Thymus (tissue), 11 donors: ENCODE measurements at regions not wholly inside any gene's neighbourhood (a gene's known extent, or its start where the extent isn't known, plus 50 kb on each side); places are given as distances from the start of the nearest gene placed in this dataset.
A peak's percentile ranks its signal among the peaks of the same experiment; 100 is the strongest.

ENCODE experiments used
- DNase-seq, 9 donors: peaks; one replicate each; pipeline ENCODE4 v3.0.0-alpha.2; 2013; ENCODE audit warnings: low spot score in 9 of 9, low read depth in 6 of 9, missing footprints in 1 of 9
- H3K27ac ChIP-seq, 2 donors: one replicate each; pipeline ENCODE4 v1.5.1; 2013; ENCODE audit warnings: control low read depth in 1 of 2, low read depth in 1 of 2, low read length in 1 of 2, mild to moderate bottlenecking in 1 of 2, moderate library complexity in 1 of 2
- H3K27me3 ChIP-seq, 2 donors: one replicate each; pipeline ENCODE4 v1.5.1; 2013; ENCODE audit warnings: low read length in 1 of 2; ENCODE audit not compliant: control insufficient read depth in 2 of 2, insufficient read depth in 1 of 2
- H3K36me3 ChIP-seq, 2 donors: one replicate each; pipeline ENCODE4 v1.5.1; 2013; ENCODE audit warnings: low read length in 1 of 2, mild to moderate bottlenecking in 1 of 2, moderate library complexity in 1 of 2; ENCODE audit not compliant: control insufficient read depth in 2 of 2, insufficient read depth in 2 of 2
- H3K4me1 ChIP-seq, 2 donors: one replicate each; pipeline ENCODE4 v1.5.1; 2013; ENCODE audit warnings: low read length in 2 of 2; ENCODE audit not compliant: control insufficient read depth in 2 of 2, insufficient read depth in 2 of 2
- H3K4me3 ChIP-seq, 2 donors: one replicate each; pipeline ENCODE4 v1.5.1; 2013; ENCODE audit warnings: low read length in 2 of 2, control low read depth in 1 of 2, mild to moderate bottlenecking in 1 of 2
- H3K9me3 ChIP-seq, 2 donors: one replicate each; pipeline ENCODE4 v1.5.1; 2013; ENCODE audit warnings: low read length in 1 of 2, mild to moderate bottlenecking in 1 of 2; ENCODE audit not compliant: control insufficient read depth in 2 of 2, insufficient read depth in 1 of 2
- WGBS: extraction: QIAGEN DNeasy Blood & Tissue Kit; methylation state at CpG from one replicate; pipeline ENCODE4 v1.1.7; 2013; 5-methylcytosine and 5-hydroxymethylcytosine counted together
- donor health status: healthy.

DNA sequence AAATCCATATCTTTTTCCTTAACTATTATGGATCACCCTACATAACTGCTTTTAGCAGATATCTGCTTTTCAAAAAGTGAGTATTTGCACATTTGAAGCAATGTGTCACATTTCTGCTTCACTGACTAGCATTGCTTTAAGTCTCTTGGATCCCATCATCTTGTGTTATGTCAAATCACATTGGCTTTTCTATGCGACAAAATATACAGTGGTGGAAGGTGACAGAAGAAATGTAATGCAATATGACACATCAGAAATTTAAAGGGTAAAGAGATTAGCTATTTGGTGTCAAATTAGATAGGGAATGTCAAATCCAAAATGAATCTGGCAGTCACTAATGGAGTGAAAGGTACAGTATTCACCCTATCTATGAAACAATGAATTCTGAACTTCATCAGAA lies 1282.1 kb upstream of the PCDH20 start:
- WGBS: 97% methylated on average over 1 of the region's 1 CpG
- no peak for DNase-seq
- Histone ChIP-seq H3K4me1 (no peaks in the 10 kb centered on the region), H3K27ac (no peak overlapping the region), H3K27me3 (no peaks in the 10 kb centered on the region), H3K9me3 (no peaks in the 10 kb centered on the region), H3K4me3 (no peak overlapping the region), H3K36me3 (no peaks in the 10 kb centered on the region)

DNA sequence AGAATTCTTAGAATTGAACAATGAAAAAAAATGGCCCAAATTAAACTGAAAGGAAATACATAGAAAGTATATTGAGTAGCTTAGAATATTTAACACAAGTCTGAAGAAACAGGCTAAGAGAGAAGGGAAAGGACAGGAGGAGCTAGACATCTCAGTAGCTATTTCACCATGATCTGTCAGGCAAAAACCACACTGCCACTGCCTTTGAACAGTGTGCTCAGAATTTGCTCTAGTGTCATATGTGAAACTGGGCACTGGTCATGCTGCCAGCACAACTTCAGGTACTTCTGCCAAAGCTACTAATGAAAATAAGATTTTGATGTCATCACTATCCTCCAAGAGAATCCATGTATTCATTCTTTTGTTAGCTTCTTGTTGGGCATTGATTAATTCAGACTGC lies 1280.8 kb upstream of the PCDH20 start:
- H3K27ac ChIP-seq: no peak overlapping the region
- H3K27me3 ChIP-seq: no peaks in the 10 kb centered on the region
- no peaks in the 10 kb centered on the region for H3K4me1 ChIP-seq
- DNase-seq: no peak
- H3K4me3 ChIP-seq: no peak overlapping the region
- H3K9me3 ChIP-seq: no peaks in the 10 kb centered on the region
- no peaks in the 10 kb centered on the region for H3K36me3 ChIP-seq

DNA sequence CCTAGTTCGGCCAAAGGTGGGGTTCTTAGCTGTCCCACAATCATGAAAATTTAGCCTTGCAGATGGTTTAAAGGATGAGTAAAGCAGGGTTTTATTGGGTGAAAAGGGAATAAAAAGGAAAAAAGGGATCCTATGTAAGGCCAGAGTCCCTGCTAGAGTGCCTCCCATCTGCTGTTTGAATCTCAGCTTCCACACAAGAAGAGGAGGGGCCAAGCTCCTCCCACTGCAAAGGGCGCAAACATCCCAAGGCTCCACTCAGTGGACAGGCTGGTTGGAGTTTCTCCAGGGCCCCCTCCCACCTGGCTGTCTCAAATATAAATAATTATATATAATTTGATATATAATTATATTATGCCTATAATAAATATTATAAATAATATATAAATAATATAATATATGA lies 1272.1 kb upstream of the PCDH20 start:
- H3K9me3 ChIP-seq: peaks cover 0 to 3% of the 10 kb centered on the region in 2 donors
- no peaks in the 10 kb centered on the region for H3K4me1 ChIP-seq
- H3K27me3 ChIP-seq: no peaks in the 10 kb centered on the region
- no peak overlapping the region for H3K4me3 ChIP-seq
- whole genome bisulfite sequencing: 99% methylated on average over 2 of the region's 2 CpGs
- no peak overlapping the region for H3K27ac ChIP-seq
- H3K36me3 ChIP-seq: no peaks in the 10 kb centered on the region
- peak in 1 of 9 donors; percentile 5 for DNase-seq

DNA sequence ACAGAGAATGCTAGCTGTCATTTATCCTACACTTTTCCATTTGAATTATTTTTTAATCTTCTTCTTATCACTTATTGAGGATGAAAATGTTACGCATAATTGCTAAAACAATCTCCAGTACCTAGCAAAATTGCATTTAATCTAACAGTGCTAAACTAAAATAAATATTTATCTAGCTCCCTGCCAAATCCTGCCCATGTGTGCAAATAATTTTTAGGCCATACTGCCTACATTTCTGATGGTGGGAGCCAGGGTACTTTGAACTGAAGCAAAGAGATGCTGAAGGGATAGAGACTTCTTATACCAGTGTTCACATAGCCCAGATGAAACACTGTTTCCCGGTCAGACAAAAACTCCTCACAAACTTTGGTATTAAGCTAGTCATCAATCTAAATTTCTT lies 1268.7 kb upstream of the PCDH20 start:
- H3K4me3 ChIP-seq: no peak overlapping the region
- no peaks in the 10 kb centered on the region for H3K27me3 ChIP-seq
- H3K4me1 ChIP-seq: no peaks in the 10 kb centered on the region
- 94% methylated on average over 2 of the region's 2 CpGs for WGBS
- H3K9me3 ChIP-seq: peaks cover 0 to 3% of the 10 kb centered on the region in 2 donors
- no peak for DNase-seq
- no peaks in the 10 kb centered on the region for H3K36me3 ChIP-seq
- H3K27ac ChIP-seq: no peak overlapping the region

DNA sequence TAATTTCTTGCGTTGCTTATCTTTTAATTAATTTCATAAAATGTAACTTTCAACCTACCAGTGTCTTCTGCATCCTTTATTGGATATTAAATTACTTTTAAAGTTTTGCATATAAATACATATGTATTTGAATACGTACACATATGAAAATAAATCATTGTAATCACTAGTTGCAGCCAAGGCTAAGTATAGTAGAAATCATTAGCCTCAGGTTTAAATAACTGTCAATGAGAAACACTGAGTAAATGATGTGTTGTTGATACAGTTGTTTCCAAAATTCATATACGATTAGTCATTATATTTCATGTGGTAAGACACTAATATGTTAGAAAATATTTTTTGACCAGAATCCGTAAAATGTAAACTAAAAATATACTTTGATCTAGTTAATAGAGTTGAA lies 1267.1 kb upstream of the PCDH20 start:
- 90% methylated on average over 4 of the region's 4 CpGs for WGBS
- H3K4me3 ChIP-seq: no peak overlapping the region
- H3K36me3 ChIP-seq: no peaks in the 10 kb centered on the region
- no peak for DNase-seq
- H3K27ac ChIP-seq: no peak overlapping the region
- H3K9me3 ChIP-seq: peaks cover 0 to 2% of the 10 kb centered on the region in 2 donors
- no peaks in the 10 kb centered on the region for H3K27me3 ChIP-seq
- H3K4me1 ChIP-seq: no peaks in the 10 kb centered on the region

DNA sequence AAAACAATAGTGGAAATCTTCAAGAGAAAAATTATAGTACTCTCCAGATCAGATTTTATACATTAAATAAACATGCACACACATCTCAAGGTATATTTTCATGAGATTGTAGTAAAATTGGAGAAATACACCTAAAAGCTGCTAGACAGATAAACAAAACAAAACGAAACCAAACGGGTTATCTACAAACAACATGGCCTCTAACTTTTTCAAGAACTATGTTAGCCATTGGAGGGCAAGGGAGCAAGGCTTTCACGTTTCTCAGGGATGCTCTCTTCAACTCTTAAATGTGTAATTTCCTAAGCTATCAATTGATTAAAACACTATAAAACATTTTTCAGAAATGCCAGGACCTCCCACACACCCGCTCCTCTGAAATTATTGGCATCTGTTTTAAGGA lies 1262.4 kb upstream of the PCDH20 start:
- WGBS: 74% methylated on average over 4 of the region's 4 CpGs
- H3K4me1 ChIP-seq: no peaks in the 10 kb centered on the region
- no peaks in the 10 kb centered on the region for H3K27me3 ChIP-seq
- no peak overlapping the region for H3K4me3 ChIP-seq
- no peak overlapping the region for H3K27ac ChIP-seq
- peaks cover 0 to 1% of the 10 kb centered on the region in 2 donors for H3K9me3 ChIP-seq
- no peak for DNase-seq
- H3K36me3 ChIP-seq: no peaks in the 10 kb centered on the region

DNA sequence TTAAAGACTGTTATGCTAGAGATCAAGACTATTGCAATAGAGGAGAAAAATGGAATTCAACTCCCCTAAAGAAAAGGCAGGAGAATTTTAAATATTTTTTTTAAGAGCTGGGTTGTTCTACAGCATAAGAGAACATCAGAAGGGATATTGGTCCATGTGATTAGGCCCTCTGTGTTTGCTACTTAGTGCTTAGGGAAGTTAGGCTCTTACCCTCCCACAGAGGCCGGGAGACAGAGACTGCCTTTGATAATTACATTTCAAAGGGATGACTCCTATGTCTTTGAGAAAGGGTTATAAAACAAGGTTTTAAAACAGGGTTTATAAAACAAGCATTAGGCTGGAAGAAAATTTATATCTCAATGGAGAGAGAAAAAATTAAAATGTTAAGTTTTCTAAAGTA lies 1248.1 kb upstream of the PCDH20 start:
- H3K9me3 ChIP-seq: no peaks in the 10 kb centered on the region
- H3K4me3 ChIP-seq: no peak overlapping the region
- no peak overlapping the region for H3K27ac ChIP-seq
- DNase-seq: no peak
- H3K36me3 ChIP-seq: no peaks in the 10 kb centered on the region
- WGBS: 86% methylated on average over 1 of the region's 1 CpG
- H3K4me1 ChIP-seq: no peaks in the 10 kb centered on the region
- H3K27me3 ChIP-seq: no peaks in the 10 kb centered on the region

DNA sequence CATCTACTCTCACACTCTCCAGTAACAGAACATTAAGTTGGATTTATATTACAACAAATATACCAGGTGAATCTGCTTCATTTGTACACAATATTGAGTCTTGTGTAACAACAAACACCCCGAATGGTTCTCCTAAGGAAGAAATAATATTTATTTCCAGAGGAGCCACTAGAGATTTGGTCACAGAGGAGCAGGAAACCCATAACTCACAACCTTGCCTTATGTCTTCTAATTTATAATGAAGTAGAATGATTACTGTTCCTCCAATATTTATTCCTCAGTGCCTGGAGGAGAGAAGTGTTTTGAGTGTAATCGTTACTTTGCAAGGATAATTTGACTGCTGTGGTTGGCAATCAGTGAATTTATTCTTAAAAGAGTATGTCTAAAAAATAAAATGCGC lies 1243.7 kb upstream of the PCDH20 start:
- H3K4me3 ChIP-seq: no peak overlapping the region
- no peak for DNase-seq
- no peaks in the 10 kb centered on the region for H3K27me3 ChIP-seq
- no peaks in the 10 kb centered on the region for H3K9me3 ChIP-seq
- H3K27ac ChIP-seq: no peak overlapping the region
- no peaks in the 10 kb centered on the region for H3K36me3 ChIP-seq
- WGBS: 77% methylated on average over 3 of the region's 3 CpGs
- H3K4me1 ChIP-seq: no peaks in the 10 kb centered on the region

DNA sequence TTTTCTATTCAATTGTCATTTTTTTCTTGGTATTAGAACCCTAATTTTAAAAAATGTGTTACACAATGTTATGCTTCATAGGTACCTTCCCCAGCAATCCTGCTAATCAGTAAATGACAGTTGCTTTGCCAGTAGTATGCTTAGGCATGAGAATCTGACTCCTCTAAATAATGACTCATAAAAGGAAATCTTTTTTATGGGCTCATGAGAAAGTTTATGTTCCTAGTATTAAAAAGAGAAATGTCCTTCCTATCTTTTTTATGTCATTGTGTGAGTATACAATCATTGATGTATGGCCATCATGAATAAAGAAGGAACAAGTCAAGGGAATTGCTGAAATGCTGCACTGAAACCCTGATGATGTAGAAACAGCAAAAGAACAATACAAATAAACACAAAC lies 1237.7 kb upstream of the PCDH20 start:
- Histone ChIP-seq H3K27ac (no peak overlapping the region), H3K4me3 (no peak overlapping the region), H3K36me3 (no peaks in the 10 kb centered on the region), H3K27me3 (no peaks in the 10 kb centered on the region), H3K4me1 (no peaks in the 10 kb centered on the region), H3K9me3 (no peaks in the 10 kb centered on the region)
- DNase-seq: no peak

DNA sequence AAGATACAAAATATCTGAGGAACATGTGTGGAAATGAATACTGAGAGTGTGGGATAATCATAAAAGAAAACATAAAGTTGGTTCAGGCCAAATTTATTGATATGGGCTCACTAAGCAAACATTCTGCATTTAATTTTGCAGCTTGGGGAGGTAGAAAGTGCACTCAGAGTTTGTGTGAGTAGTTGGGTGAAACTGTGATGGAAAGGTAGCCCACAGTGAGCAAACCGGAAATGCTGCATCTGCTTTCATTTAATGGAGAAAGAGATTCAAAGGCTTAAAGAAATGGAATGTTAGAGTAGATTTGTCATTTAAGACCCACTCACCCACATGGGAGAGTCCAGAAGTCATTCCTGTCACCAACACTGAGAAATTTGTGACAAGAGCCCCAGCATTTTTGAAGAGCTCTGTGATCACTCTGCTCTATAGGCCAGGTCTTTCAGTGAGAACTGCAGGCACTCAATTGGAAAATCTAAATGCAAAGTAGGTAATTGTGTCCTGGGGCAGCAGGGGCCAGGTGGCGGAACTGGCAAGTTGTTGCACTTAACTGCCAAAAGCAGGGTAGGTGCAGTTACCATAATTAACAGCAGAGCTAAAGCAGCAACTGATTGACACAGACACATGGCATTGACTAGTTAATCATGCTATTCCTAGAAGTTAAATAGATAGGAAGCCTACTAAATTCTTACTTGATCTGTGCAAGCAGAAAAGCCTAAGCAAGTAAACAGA lies 1228.3 kb upstream of the PCDH20 start:
- H3K27ac ChIP-seq: no peak overlapping the region
- no peaks in the 10 kb centered on the region for H3K36me3 ChIP-seq
- no peak for DNase-seq
- 94% methylated on average over 2 of the region's 2 CpGs for WGBS
- no peak overlapping the region for H3K4me3 ChIP-seq
- H3K9me3 ChIP-seq: no peaks in the 10 kb centered on the region
- H3K4me1 ChIP-seq: no peaks in the 10 kb centered on the region
- no peaks in the 10 kb centered on the region for H3K27me3 ChIP-seq
